Keratinocyte (primary cell): ENCODE measurements at regions not wholly inside any gene's neighbourhood (a gene's known extent, or its start where the extent isn't known, plus 50 kb on each side); places are given as distances from the start of the nearest gene placed in this dataset.

ENCODE experiments used
- DNase-seq: peaks from one replicate; pipeline ENCODE4 v3.0.0-alpha.2; 2011; ENCODE audit warnings: low read depth, missing footprints, low spot score
- FAIRE-seq: peaks from 2 replicates; lab custom pipeline; 2011; peaks lifted over from hg19 to GRCh38; lab: Jason Lieb, UNC
- H2AFZ ChIP-seq: 2 replicates; pipeline ENCODE4 v1.6.0; 2012; ENCODE audit warnings: low read length, control low read depth, inconsistent platforms; ENCODE audit not compliant: control insufficient read depth
- H3K27ac ChIP-seq: 2 replicates; pipeline ENCODE4 v1.5.1; 2011; ENCODE audit warnings: low read length; ENCODE audit not compliant: control insufficient read depth, insufficient read depth
- H3K27me3 ChIP-seq: 3 replicates; pipeline ENCODE4 v1.6.0; 2011; ENCODE audit warnings: low read length; ENCODE audit not compliant: control insufficient read depth, insufficient read depth; ENCODE audit errors: extremely low read depth
- H3K36me3 ChIP-seq, 2 experiments: 2 replicates in 1 of 2; 3 replicates in 1 of 2; pipeline ENCODE4 v1.5.1; 2011; ENCODE audit warnings: low read length in 2 of 2, mild to moderate bottlenecking in 1 of 2; ENCODE audit not compliant: control insufficient read depth in 2 of 2, insufficient read depth in 2 of 2; ENCODE audit errors: extremely low read depth in 1 of 2
- H3K4me1 ChIP-seq: 3 replicates; pipeline ENCODE4 v1.5.1; 2011; ENCODE audit warnings: low read length; ENCODE audit not compliant: control insufficient read depth, insufficient read depth; ENCODE audit errors: extremely low read depth
- H3K4me2 ChIP-seq: 3 replicates; pipeline ENCODE4 v1.6.0; 2011; ENCODE audit warnings: low read depth, low read length; ENCODE audit not compliant: control insufficient read depth, insufficient read depth; ENCODE audit errors: extremely low read depth
- H3K4me3 ChIP-seq, 3 experiments: fragments of 200-600 bp in 1 of 3; sonication (generic) in 1 of 3; 2 replicates in 2 of 3; 3 replicates in 1 of 3; pipeline ENCODE4 v1.5.1; 2011 to 2016; ENCODE audit warnings: low read length in 3 of 3, mild to moderate bottlenecking in 3 of 3, control low read depth in 2 of 3, inconsistent platforms in 1 of 3, low read depth in 1 of 3, mixed read lengths in 1 of 3, mixed run types in 1 of 3, moderate library complexity in 1 of 3; ENCODE audit not compliant: control insufficient read depth in 2 of 3, insufficient read depth in 2 of 3; ENCODE audit errors: extremely low read depth in 1 of 3
- H3K79me2 ChIP-seq: 2 replicates; pipeline ENCODE4 v1.6.0; 2012; ENCODE audit warnings: low read length; ENCODE audit not compliant: control insufficient read depth, insufficient read depth
- H3K9ac ChIP-seq: 3 replicates; pipeline ENCODE4 v1.6.0; 2011; ENCODE audit warnings: low read length; ENCODE audit not compliant: control insufficient read depth, insufficient read depth; ENCODE audit errors: extremely low read depth
- H3K9me1 ChIP-seq: 3 replicates; pipeline ENCODE4 v1.6.0; 2011; ENCODE audit warnings: low read length; ENCODE audit not compliant: control insufficient read depth, insufficient read depth; ENCODE audit errors: extremely low read depth
- H3K9me3 ChIP-seq: 2 replicates; pipeline ENCODE4 v1.5.1; 2012; ENCODE audit warnings: low read depth, low read length; ENCODE audit not compliant: control insufficient read depth
- H4K20me1 ChIP-seq: 3 replicates; pipeline ENCODE4 v1.6.0; 2011; ENCODE audit warnings: low read length; ENCODE audit not compliant: control insufficient read depth, insufficient read depth; ENCODE audit errors: extremely low read depth
- EZH2 ChIP-seq: IDR thresholded peaks from one replicate; pipeline ENCODE4 v1.6.1; 2012; ENCODE audit warnings: inconsistent platforms, mild to moderate bottlenecking, low read length, moderate library complexity
- dilution Hi-C: fragments of 300-500 bp; cut with MboI; formaldehyde crosslinking; loops from one replicate; pipeline ENCODE4 v1.7.0; 2020; ENCODE audit warnings: low sequenced_read_pairs; ENCODE audit not compliant: extremely low pct_ligation_motif_present
- TF ChIP-seq, protein P1 (sequence below), 3 experiments: IDR thresholded peaks in 1 of 3; conservative IDR thresholded peaks in 1 of 3; optimal IDR thresholded peaks in 1 of 3; 2 replicates in 2 of 3; 3 replicates in 1 of 3; pipeline versions ENCODE3 to v1.5.1; 2011; ENCODE audit warnings: low read length in 3 of 3, mild to moderate bottlenecking in 3 of 3, moderate library complexity in 2 of 3, control low read depth in 1 of 3, inconsistent platforms in 1 of 3; ENCODE audit not compliant: insufficient read depth in 2 of 3; ENCODE audit errors: extremely low read depth in 1 of 3

DNA sequence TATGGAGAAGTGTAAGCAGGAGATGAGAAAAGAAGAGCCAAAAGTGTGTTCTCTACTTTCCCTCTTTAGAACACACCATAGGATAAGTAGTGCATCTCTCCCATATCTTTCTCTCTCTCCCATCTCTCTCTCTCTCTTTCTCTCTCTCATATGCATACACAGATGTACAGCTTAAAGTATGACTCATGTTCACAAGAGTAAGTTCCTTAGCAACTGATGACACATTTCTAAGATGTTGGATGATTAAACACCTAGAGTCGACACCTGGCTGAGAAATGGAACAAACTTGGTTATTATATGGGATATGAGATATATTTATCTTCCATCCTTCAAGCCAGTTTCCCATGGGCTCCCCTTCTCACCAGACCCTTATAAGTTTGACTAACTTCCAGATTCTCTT lies 113.5 kb downstream of the TMEM132E start:
- no peak overlapping the region for H3K4me2 ChIP-seq
- no peaks in the 10 kb centered on the region for H3K9me3 ChIP-seq
- H3K27me3 ChIP-seq = no peaks in the 10 kb centered on the region
- no peak overlapping the region for H3K9ac ChIP-seq
- DNase-seq (no peak), FAIRE-seq (no peak)
- H4K20me1 ChIP-seq = no peaks in the 10 kb centered on the region
- no peak for TF ChIP-seq EZH2
- TF ChIP-seq, protein P1, sequence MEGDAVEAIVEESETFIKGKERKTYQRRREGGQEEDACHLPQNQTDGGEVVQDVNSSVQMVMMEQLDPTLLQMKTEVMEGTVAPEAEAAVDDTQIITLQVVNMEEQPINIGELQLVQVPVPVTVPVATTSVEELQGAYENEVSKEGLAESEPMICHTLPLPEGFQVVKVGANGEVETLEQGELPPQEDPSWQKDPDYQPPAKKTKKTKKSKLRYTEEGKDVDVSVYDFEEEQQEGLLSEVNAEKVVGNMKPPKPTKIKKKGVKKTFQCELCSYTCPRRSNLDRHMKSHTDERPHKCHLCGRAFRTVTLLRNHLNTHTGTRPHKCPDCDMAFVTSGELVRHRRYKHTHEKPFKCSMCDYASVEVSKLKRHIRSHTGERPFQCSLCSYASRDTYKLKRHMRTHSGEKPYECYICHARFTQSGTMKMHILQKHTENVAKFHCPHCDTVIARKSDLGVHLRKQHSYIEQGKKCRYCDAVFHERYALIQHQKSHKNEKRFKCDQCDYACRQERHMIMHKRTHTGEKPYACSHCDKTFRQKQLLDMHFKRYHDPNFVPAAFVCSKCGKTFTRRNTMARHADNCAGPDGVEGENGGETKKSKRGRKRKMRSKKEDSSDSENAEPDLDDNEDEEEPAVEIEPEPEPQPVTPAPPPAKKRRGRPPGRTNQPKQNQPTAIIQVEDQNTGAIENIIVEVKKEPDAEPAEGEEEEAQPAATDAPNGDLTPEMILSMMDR (optimal IDR thresholded peaks at IDR 0.05 in 1 of 3, IDR thresholded peaks at IDR 0.05 in 1 of 3, conservative IDR thresholded peaks at IDR 0.05 in 1 of 3; ENCODE audit: extremely low read depth in 1 of 3, insufficient read depth in 2 of 3, low read length in 3 of 3) = no peak
- no peaks in the 10 kb centered on the region for H3K9me1 ChIP-seq
- H3K4me1 ChIP-seq = no peaks in the 10 kb centered on the region
- no peaks in the 10 kb centered on the region for H3K79me2 ChIP-seq
- H3K27ac ChIP-seq = no peak overlapping the region
- H2AFZ ChIP-seq = no peak overlapping the region
- no peak overlapping the region for H3K4me3 ChIP-seq
- no peaks in the 10 kb centered on the region for H3K36me3 ChIP-seq
- dilution Hi-C loops = no loop called here
